ENCODE measurements at regions not wholly inside any gene's neighbourhood (a gene's known extent, or its start where the extent isn't known, plus 50 kb on each side); places are given as distances from the start of the nearest gene placed in this dataset.

DNA sequence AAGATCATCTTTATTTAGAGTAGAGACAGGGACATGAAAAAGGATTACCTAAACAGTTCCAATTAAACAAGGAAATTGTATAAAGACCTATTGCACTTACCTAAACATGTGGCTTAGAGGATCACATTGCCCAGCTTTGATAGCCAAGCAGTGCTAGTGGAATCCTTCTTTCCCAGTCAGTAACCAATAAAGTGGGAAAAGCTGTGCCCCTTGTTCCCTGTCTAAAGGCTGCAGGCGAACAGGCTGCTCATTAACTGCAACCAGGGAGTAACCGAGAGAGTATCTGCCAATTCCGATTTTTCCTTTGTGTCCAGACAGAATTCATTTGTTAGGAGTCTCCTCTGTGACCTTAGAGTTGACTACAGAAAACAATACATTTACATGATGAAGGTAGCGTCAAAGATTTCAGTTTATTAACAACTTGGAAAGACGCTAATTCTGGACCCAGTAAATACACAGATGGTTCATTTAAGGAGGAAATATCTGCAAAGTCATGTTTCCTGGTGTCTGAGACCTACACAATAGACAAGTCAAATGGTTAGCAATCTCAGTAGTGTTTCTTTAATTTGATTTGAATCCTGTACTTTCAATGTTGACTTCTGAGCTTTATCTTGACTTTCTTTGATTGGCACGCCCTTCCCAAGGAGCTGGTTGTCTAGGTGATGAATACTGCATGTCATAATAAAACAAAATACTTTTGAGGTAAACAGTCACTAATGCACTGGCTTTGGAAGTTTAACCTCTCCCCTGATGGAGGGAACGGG is 57.3 kb upstream of the MET start:
- ChIA-PET POLR2A (no interaction called here), CTCF (interaction anchor here (0.7 to 1.4 kb wide), 2 partner anchors 22 to 24 kb away, joined by 3 read pairs; no protein-coding TSS in a partner anchor)
- no peaks in the 10 kb centered on the region for H3K36me3 ChIP-seq (ENCODE audit: control insufficient read depth, insufficient read depth, low read length)
- TF ChIP-seq, protein P1, sequence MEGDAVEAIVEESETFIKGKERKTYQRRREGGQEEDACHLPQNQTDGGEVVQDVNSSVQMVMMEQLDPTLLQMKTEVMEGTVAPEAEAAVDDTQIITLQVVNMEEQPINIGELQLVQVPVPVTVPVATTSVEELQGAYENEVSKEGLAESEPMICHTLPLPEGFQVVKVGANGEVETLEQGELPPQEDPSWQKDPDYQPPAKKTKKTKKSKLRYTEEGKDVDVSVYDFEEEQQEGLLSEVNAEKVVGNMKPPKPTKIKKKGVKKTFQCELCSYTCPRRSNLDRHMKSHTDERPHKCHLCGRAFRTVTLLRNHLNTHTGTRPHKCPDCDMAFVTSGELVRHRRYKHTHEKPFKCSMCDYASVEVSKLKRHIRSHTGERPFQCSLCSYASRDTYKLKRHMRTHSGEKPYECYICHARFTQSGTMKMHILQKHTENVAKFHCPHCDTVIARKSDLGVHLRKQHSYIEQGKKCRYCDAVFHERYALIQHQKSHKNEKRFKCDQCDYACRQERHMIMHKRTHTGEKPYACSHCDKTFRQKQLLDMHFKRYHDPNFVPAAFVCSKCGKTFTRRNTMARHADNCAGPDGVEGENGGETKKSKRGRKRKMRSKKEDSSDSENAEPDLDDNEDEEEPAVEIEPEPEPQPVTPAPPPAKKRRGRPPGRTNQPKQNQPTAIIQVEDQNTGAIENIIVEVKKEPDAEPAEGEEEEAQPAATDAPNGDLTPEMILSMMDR (IDR thresholded peaks at IDR 0.05; ENCODE audit: insufficient read depth, low read depth, low read length): no peak
- no peak overlapping the region for H3K4me3 ChIP-seq (ENCODE audit: low read depth, low read length)
- no peak for DNase-seq (ENCODE audit: low read depth)
- no peaks in the 10 kb centered on the region; the same call in 1 of the 2 replicates for H3K27me3 ChIP-seq (ENCODE audit: control insufficient read depth, insufficient read depth, low read length)

DNA sequence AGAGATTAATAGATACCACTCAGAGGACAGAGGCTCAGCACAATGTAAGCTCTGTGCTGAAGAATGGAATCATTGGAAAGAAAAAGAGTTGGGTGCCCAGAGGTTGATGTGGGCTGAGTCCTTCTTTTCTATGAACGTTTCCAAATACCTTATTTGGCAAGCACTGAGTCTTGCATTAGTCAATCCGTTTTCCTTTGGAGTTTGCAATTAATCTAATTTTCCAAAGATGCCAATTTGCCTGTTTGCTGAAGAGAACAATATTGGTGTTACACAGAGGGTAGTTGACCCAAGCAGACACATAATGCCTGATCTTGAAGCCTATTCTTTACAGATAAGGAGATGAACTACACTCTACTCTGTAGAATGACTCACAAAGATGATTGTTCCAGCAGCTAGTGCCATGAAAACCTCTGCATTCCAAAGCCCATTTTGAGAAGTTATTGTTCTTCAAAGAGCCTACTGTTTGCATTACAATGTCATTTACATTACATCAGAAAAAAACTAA is 55.4 kb upstream of the MET start:
- ChIA-PET POLR2A (interaction anchor here (0.7 kb wide), 1 partner anchor 260 kb away, joined by 3 read pairs; no protein-coding TSS in a partner anchor), CTCF (no interaction called here)
- DNase-seq (ENCODE audit: low read depth): no peak
- H3K36me3 ChIP-seq (ENCODE audit: control insufficient read depth, insufficient read depth, low read length): no peaks in the 10 kb centered on the region
- TF ChIP-seq, protein P1 (IDR thresholded peaks at IDR 0.05; ENCODE audit: insufficient read depth, low read depth, low read length): no peak
- no peaks in the 10 kb centered on the region; the same call in 1 of the 2 replicates for H3K27me3 ChIP-seq (ENCODE audit: control insufficient read depth, insufficient read depth, low read length)
- H3K4me3 ChIP-seq (ENCODE audit: low read depth, low read length): no peak overlapping the region

DNA sequence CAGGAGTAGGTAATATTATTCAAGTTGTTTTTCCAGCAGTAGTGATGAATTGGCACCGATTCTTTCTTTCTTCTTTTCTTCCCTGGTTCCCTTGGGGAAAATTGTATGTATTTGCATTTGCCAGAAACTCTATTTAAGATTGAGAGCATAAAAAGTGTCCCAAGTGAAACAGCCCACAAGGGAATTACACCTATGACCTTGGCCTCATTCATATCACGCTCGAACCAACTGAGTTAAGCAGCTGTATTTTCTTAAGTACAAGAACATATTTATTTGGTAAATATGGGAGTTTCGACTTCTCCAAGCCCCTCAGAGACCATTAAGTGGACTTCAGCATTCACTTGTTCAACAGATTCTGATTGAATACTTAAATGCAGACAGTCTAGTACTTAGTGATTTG is 54.1 kb upstream of the MET start:
- POLR2A ChIA-PET: no interaction called here
- Histone ChIP-seq H3K36me3 (ENCODE audit: control insufficient read depth, insufficient read depth, low read length) (no peaks in the 10 kb centered on the region), H3K4me3 (ENCODE audit: low read depth, low read length) (no peak overlapping the region), H3K27me3 (ENCODE audit: control insufficient read depth, insufficient read depth, low read length) (no peaks in the 10 kb centered on the region; the same call in 1 of the 2 replicates)
- CTCF ChIA-PET: no interaction called here
- DNase-seq (ENCODE audit: low read depth): no peak
- TF ChIP-seq, protein P1 (IDR thresholded peaks at IDR 0.05; ENCODE audit: insufficient read depth, low read depth, low read length): no peak

DNA sequence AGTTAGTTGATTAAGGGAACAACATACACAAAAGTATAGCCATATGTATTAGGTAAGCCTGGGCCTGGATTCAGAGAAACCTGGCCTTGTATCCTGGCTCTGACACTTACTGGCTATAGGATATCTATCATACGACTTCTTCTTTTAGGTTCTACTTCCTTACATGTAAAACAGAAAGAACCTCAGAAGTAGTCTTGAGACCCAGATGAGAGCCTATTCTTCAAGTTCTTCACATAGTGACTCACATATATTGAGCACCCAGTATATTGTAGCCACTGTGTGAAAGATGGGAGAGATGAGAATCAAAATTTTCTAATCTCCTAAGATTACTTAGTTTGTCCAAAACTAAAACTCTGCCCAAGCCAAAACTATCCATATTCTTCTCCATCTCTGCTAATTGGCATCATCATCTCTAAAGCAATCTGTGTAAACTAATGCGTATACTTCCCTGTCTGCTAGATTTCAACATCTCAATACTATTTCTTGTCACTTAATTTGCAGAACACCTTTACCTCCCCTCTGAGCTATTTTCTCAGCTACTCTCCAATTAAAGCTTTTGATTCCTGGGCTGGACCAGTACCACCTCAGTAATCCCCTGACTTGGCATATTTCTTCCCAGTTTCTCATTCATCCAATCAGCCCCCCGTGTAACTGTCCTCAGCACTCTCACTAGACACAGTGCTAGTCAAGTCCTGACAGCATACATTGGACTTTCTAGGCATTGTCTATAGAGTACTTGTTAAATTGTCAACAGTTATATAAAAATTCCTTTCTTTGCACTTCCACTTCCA is 53.5 kb upstream of the MET start:
- ChIA-PET POLR2A (no interaction called here), CTCF (no interaction called here)
- no peak overlapping the region for H3K4me3 ChIP-seq (ENCODE audit: low read depth, low read length)
- no peak for DNase-seq (ENCODE audit: low read depth)
- H3K36me3 ChIP-seq (ENCODE audit: control insufficient read depth, insufficient read depth, low read length): no peaks in the 10 kb centered on the region
- H3K27me3 ChIP-seq (ENCODE audit: control insufficient read depth, insufficient read depth, low read length): no peaks in the 10 kb centered on the region; the same call in 1 of the 2 replicates
- TF ChIP-seq, protein P1 (IDR thresholded peaks at IDR 0.05; ENCODE audit: insufficient read depth, low read depth, low read length): no peak

DNA sequence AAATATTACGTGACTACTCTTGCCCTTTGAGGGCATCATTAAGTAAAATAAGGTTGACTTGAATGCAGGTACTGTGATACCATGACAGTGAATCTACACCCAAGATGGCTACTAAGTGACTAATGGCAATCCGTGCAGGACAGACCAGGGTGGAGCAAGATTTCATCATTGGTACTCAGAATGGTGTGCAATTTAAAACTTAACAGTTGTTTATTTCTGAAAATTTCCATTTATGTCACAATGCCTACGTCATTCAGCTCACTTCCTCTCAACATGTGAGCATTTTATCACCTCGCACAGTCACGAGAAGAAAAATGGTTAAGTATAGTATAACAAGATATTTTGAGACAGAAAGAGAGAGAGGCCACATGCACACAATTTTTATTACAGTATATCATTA is 50.3 kb upstream of the MET start:
- Histone ChIP-seq H3K27me3 (ENCODE audit: control insufficient read depth, insufficient read depth, low read length) (peaks cover 2% of the 10 kb centered on the region; the same call in 1 of the 2 replicates), H3K4me3 (ENCODE audit: low read depth, low read length) (no peak overlapping the region), H3K36me3 (ENCODE audit: control insufficient read depth, insufficient read depth, low read length) (no peaks in the 10 kb centered on the region)
- ChIA-PET CTCF (interaction anchor here (1.6 kb wide), 1 partner anchor 29 kb away, joined by 5 read pairs; no protein-coding TSS in a partner anchor), POLR2A (no interaction called here)
- no peak for DNase-seq (ENCODE audit: low read depth)
- TF ChIP-seq, protein P1 (IDR thresholded peaks at IDR 0.05; ENCODE audit: insufficient read depth, low read depth, low read length): no peak

Data from BJ (cell line).